Activated CD8-positive, alpha-beta memory T cell treated with anti-CD3 and anti-CD28 coated beads for 48 hours (primary cell): ENCODE measurements at regions not wholly inside any gene's neighbourhood (a gene's known extent, or its start where the extent isn't known, plus 50 kb on each side); places are given as distances from the start of the nearest gene placed in this dataset.
"Not testable (repeated sequence)": the region's sequence is repeated elsewhere in the genome, so short reads cannot be mapped to it uniquely, and the experiment has no call there.

Source experiments
- DNase-seq, 3 experiments: peaks; one replicate each; pipeline ENCODE4 v3.0.0-alpha.2; 2020; ENCODE audit warnings: low read depth in 2 of 3, low spot score in 2 of 3

DNA sequence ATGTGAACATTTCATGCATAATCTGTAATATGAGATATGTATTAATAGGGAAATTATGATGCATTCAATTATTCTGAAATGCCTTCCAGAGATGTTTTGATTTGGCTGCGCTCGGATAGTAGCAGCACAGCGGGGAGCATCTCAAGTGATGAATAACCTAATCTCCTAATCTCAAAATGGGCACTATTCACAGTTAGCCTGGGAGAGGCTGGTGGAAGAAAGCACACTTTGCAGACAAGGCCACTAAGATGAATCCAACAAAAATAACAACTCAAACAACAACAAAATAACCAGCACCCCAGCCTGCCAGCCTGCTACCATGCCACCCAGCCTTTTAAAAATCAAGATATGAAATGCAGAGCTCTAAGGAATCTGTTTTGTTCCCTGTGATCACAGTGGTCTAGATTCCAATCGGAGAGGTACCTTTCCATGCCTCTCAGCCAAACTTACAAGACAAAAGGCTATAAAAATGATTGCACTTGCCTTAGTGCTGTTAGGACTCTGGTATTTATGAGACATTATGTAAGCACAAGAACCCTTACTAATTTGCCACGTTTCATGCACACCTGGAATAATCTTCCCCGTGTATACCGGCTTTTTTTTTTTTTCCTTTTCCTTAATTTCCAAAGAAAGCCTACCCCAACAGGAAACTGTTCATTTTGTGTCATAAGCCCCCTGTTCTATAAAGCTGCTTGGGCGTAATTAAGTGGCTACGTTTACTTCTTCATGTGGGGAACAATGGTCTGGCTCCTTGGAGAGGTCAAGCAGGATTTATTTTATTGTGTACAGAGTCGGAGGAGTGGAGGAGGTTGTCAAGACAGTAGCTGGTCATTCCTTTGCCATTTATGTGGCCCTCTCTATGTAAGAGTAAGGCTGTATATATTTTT lies 526.9 kb upstream of the FANCL start:
- DNase-seq: no peak

DNA sequence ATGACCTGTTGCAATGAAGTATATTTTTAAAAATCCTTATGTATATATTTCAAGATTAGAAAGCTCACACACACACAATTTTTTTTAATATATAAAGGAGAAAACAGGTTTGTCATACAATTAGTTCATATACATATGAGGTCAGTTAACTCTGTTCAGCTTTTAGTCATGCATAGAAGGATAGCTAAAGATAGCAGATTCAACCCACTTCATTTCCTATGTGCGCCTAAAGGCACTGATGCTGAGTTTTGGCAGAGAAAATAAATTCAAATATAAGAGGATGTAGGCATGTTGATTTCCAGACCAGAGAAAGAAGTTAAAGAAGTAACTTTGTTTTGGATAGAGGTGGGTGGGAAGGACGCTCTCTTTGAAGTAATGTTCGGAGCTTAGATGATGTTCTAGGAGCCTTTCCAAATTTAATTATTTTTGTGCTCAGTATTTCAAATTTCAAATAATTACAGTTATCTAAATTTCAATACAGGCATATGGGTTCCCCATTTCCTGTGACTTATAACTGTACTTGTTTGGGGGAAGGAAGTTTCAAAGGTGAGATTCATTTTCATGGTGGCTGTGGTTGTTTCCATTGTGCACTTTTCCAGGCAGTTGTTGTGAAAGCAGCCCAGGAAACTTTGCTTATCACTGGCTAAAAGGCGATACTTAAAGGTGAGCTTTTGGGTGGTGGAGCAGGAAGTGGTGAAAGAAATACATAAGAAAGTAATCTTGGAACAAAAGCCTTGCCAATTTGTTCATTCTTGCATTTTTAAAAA lies 523.4 kb upstream of the FANCL start:
- no peak for DNase-seq

DNA sequence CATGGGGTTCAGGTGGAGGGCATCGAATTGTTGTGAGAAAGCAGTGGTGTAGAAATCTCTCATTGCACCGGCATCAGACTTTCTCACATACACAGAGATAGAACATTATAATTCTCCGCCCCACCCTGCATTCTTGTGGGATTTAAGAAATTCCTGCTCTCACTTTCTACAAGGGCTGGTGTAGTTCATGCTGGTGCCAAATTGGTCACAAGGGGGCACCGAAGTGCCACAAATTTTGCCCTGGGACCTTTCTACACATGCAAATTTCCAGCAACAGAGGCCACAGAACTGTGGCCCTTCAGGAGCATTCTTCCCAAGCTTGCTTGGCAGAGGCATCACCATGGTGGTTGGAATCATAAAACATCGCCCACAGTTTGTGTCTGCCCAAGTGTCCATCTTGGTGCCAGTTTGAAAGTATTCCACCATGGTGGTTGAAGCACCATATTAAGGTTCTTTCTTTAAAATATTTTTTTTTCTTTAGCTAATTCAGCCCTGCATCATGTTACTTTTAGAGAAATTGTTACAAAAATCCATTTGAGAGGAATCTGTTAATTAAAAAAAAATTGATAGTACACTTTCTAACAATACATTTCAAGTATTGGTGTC lies 521.2 kb upstream of the FANCL start:
- no peak for DNase-seq

DNA sequence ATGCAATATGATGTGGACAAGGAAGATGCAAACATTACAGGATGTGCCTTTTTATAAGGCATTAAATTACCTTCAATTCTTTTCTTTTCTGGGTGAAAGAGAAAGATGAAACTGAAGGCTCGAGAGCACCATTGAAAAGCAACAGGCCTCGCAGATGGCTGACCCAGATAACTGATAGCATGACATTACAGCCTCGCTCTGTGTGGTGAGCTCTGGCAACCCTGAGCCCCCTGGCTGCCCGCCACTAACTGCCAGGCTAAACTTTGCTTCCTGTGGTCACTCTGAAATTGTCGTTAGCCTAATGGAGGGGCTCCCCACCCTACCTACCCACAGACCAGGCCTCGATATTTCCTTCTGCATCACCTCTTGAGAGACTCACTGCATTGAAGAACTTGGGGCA lies 516.8 kb upstream of the FANCL start:
- no peak for DNase-seq

DNA sequence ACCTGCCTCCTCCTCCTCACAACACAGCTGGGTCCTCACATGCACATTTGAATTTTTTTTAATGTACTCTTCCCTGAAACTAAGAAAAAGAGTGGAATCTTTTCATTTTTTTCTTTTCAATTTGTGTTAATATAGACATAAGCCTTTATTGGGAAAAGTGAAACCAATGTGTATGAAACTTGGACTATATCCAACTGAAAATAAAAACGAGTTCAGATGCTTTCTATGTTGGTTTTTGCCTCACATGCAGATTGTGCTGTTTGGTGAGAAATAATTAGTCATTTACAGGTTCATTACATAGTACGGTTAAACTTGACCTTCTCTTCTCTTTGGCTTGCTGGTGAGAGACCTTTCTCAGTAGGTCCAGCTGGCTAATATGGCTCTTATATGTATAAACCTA lies 515.2 kb upstream of the FANCL start:
- no peak for DNase-seq

DNA sequence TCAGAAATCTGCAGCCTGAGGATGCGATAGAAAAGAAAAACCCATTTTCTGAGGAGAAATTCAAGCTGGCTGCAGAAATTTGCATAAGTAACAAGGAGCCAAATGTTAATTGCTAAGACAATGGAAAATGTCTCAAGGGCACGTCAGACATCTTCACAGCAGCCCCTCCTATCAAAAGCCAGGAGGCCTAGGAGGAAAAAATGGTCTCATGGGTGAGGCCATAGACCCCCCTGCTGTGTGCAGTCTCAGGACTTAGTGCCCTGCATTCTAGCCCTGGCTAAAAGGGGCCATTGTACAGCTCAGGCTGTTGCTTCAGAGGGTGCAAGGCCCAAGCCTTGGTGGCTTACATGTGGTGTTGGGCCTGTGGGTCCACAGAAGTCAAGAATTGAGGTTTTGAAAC lies 511.4 kb upstream of the FANCL start:
- not testable (repeated sequence) for DNase-seq

DNA sequence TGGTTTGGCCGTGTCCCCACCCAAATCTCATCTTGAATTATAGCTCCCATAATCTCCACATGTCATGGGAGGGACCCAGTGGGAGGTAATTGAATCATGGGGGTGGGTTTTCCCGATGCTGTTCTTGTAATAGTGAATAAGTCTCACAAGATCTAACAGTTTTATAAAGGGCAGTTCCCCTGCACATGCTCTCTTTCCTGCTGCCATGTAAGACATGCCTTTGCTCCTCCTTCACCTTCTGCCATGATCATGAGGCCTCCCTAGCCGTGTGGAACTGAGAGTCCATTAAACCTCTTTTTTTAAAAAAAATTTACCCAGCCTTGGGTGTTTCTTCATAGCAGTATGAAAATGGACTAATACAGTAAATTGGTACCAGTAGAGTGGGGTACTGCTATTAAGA lies 510.6 kb upstream of the FANCL start:
- DNase-seq: not testable (repeated sequence)

DNA sequence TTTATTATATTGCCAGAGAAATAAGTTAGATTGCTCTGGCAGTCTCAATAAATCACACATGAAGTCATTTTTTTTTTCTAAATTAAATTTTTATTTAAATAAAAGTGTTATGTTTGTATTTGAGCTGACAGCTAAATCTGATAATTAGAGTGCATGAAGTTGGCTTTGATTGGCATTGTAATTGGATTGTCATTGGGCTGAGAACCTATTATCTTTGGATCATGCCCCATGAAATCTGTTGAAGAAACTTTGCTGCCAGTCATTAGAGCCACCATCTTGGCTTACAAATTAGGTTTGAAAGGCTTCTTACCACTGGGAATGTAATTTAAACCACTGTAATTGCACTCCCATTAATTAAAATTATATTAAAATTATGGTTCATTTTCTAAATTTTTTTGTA lies 507.9 kb upstream of the FANCL start:
- DNase-seq: no peak

DNA sequence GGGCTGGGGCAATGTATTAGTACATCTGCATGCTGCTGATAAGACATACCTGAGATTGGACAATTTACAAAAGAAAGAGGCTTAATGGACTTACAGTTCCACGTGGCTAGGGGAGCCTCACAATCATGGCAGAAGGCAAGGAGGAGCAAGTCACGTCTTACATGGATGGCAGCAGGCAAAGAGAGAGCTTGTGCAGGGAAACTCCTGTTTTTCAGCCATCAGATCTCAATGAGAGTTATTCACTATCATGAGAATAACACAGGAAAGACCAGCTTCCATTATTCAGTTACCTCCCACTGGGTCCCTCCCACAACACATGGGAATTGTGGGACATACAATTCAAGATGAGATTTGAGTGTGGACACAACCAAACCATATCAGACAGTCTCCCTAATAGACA lies 504.2 kb upstream of the FANCL start:
- not testable (repeated sequence) for DNase-seq

DNA sequence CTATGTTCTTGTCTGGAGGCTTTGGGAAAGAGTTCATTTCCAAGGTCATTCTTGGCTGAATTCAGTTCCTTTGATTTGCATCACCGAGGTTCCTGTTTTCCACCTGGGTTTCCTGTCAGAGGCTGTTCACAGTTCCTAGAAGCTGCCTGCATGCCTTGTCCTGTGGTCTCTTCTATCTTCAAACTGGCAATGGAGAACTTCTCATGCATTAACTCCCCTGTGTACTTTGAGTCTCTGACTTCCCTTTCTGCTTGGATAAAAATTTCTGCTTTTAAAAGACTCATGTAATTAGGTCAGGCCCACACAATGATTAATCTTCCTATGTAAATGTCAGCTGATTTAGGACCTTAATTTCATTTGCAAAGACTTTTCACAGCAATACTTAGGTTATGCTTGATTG lies 499.3 kb upstream of the FANCL start:
- DNase-seq: no peak

DNA sequence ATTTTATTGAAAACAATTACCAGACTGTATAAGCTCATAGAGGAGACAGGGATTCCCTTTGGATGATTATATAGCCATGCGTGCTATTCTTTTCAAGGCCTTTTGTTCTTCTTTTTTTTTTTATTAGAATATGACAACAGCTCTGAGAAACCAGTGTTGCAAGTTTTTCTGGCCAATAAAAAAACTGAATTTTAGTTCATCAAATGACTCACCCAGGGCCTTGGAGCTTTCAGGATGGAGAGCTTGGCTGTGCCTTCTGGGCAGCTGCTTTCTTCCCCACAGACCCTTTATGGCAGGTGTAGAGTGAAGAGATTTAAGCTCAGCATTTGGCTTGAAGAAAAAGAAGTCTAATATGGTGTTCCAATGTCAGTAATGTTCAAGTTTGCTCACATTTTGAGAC lies 497.9 kb upstream of the FANCL start:
- no peak for DNase-seq

DNA sequence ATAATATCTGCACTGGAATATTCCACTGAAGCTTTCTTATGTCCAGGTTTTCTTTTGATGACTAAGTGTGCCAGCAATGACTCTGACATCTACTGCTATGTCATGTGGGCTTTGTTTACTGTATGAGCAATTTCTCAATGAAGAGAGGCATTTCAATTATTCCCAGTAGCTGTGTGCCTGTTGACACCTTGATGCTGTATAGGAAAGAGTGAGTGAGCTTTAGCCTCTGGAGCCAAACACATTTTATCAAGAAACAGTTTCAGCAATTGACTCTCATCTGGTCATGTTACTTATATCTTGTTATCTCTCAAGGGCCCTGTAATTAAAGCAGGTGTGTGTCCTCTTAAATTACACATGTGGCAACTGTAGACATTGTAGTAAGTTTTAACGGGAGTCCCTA lies 493.2 kb upstream of the FANCL start:
- no peak for DNase-seq

DNA sequence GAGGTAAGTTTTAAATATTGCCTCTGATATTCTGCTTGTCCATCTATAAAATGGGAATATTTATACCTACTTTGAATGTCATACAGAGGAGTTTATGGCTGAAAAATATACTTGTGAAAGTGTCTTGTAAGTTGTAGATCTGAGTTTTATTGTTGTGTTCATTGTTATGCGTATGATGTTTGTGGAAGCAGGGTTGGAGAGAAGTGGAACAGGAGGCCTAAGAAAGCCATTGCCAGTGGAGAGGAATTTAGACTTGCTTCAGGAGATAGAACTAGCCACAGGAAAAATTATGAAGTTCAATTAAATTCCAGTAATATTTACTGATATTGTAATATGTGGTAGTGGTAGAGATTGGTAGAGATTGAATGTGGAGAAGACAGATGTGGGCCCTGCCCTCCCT lies 491.9 kb upstream of the FANCL start:
- no peak for DNase-seq

DNA sequence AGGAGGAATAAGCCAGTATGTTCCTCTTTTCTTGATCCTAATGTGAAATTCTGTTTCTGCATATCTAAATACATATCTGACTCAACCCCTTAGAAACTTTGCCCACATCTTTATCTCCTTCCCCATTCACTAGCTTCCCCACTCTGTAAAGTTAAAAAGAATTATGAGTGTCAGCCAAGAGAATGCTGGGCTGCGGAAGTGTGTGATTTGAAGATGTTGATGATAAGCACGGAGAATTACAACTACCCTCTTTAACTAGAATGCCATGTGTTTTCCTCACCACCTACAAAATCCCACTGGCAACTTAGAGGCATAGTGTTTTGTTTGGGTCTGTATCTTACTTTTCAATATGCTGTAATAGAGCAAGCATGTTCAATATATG lies 490.4 kb upstream of the FANCL start:
- DNase-seq: no peak

DNA sequence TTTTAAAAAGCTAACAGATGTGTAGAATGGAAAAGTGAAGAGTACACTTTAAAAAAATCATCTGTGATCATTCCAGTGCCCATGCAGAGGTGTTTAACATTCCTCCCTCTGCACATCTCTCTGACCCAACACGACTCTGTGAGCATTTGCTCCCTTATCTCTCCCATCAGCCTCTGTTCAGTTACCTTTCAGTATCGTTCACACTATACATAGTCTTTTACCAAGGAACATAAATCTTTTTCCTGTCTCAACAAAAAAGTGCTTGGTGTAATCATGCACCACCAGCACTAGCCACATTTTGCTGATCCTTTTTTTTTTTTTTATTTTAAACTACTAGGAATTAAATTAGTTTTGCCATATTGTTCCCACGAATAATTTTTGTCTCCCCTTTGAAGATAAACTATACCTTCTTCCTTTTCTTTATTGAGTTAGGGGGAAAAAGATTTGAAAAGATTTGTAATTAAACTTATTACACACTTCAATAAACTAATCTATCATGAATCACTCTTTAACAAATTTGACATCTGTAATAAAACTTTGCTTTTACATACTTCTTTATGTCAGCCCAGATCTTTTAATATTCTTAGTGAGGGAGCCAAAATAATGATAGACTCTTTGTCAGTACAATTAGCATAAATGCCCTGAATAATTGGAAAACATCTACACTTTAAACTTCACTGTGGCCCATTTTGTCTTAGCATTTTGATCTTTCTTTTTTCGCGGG lies 489.8 kb upstream of the FANCL start:
- DNase-seq: no peak

DNA sequence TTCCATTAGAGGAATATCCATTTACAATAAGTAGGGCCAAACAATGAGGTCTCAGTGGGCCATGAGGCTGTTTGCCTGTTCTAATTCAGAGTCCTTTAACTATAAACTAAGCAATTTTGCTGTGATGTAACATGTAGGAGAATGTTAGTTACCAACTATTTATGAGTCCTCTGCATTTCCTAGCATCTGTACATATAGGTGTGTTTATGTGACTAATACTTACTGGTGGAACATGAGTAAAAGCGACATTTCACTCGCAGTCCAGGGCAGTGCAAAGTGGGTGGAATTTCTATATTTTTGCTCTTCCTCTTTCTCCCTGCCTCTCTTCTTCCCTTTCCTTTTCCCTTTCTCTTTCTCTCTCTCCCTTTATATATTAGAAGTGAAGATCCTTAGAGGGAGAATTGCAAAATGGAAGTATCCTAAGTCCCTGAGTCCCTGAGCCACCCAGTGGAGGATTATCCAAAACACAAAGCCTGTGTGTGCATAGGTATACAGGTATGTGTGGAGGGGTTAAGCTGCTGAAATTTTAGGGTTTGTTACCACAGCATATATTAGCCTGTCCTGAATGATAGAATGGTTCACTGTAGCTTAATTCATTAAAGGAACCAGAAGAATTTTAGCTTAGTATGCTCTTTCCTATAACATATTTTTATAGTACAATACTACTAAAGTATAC lies 487.0 kb upstream of the FANCL start:
- DNase-seq: no peak

DNA sequence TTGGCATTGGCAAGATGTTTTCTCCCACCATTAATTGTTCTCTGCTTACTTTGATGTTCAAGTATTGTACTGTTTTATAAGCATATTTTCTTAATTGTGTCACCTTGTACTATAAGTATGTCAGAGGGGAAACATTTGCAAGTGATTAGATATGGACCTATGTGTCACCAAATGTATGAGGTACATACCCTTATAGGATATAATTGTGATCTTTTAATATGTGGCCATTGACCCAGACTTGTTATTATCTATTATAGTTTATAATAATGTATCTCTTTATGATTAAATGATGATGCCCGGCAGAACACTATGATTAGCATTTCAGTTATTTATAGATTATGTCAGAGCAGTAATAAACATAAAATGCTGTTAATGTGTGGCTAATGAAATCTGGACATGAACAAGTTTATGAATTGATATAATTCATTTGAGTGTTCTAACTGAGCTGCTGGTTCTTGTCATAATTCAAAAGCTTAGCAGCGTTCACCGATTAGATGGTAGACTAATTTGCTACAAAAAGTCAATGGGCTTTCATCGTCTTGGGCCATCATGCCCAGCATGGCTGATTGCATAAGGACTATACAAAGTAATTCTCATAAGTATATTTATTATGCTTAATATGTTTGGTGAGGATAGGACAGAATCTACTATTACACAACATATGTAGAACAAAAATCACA lies 480.9 kb upstream of the FANCL start:
- DNase-seq: no peak

DNA sequence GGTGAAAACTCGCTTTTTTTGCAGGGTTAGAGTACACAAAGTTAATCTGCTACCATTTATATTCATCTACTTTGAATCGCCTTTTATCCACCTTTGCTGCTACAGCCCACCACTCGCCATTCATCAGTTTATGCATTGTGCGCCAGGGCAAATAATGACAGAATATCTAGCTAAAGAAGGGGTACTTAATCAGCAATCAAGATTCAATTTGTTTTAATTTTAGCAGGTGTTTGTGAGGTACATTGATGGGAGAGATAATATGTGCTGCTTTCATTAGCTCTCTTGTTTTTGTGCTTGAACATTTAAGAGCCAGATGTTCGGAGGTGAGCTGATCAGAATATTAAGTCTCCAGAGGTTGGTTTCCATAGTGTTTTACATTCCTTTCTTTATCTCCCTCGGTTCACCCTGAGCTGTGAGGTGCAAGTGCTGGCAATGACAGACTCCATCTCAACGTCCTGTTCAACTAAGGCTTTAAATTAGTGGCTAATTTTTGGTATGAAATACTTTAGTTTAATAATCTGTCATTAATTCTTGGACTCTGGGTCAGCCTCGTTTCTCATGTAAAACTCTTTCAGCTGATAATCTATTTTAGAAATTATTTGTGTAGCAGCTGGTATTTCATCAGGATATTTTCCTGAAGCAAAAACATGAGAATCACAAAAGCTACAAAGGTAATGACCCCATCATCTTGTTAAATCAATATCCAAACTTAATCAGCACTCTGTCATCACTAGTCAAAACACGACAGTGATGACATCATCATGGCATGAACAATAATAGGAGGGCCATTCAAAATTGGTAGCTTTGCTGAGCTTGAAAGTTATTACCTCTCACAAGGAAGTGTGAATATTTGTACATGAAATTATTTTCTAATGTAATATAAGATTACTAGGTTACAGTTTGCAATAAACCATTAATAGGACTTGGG lies 479.9 kb upstream of the FANCL start:
- no peak for DNase-seq

DNA sequence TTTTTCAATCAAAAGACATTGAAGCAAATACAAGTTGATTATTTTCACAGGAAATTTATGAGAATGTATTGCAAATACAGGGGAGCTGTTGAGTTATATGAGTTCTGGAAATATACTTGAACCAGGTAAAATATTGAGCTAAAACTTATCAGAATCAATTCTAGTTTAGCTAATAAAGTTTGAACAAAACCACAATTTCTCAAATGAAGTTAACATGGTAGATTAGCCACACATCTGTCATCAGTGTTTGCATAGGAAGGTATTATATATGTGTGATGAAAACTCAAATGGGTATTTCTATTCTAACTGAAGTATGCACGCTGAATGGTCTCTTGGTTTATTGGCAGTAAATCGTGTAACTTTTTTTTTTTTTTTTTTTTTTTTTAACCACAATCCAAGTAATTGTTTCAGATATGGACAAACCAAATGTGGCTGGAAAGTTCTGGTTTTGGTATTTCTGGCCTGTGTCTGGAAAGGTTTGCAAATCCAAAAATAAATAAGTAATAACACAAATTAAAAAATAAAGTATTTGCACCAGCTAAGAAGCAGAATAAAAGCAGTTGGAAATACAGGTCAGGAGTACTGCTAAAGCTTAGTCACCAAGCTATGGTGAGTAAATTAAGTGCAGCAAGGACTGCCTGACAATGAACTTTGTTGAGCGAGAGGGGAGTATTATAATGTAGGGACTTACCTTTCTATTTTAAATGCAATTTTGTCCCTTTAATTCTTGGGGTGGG lies 479.1 kb upstream of the FANCL start:
- no peak for DNase-seq
